SK-N-MC (cell line): ENCODE measurements at regions not wholly inside any gene's neighbourhood (a gene's known extent, or its start where the extent isn't known, plus 50 kb on each side); places are given as distances from the start of the nearest gene placed in this dataset.

Experiments
- EZH2 ChIP-seq: fragments of 200-600 bp; sonication (generic); IDR thresholded peaks from one replicate; pipeline ENCODE4 v1.6.1; 2017; ENCODE audit warnings: antibody characterized with exemption
- POLR2AphosphoS5 ChIP-seq: IDR thresholded peaks from 2 replicates; pipeline ENCODE4 v1.6.1; 2012; ENCODE audit warnings: mild to moderate bottlenecking, low read depth, low read length, borderline replicate concordance

- TF ChIP-seq EZH2, result no peak
- no peak for TF ChIP-seq POLR2AphosphoS5
These were observed 183.4 kb upstream of the SNX7 start for GRCh38 chr1:98478121-98478520.
